HCT116 (cell line): ENCODE measurements at regions not wholly inside any gene's neighbourhood (a gene's known extent, or its start where the extent isn't known, plus 50 kb on each side); places are given as distances from the start of the nearest gene placed in this dataset.

Experiments
- ATAC-seq: fragments of 200-7000 bp; cut with Tn5 transposase; 2 replicates; pipeline ENCODE4 v1.9.1; 2020; ENCODE audit warnings: mild to moderate bottlenecking, moderate library complexity
- BruUV-seq: library from RNA; stranded (reverse); fragments of 400-500 nt; replicated peaks from 2 replicates; lab custom pipeline; 2021; lab: Mats Ljungman, UMichigan
- CTCF ChIA-PET: fragments of 300-600 bp; sonication (Branson Sonifier 250); formaldehyde crosslinking; loops from one replicate; lab custom pipeline; 2021; ENCODE audit warnings: antibody characterized with exemption; lab: Charles Lee
- POLR2A ChIA-PET: fragments of 300-600, 350-600 bp; sonication (Branson Sonifier 250); formaldehyde crosslinking; loops from one replicate; lab custom pipeline; 2021; ENCODE audit warnings: antibody characterized with exemption; lab: Charles Lee
- RAD21 ChIA-PET, 2 experiments: fragments of 300-600 bp; sonication (Branson Sonifier 250); formaldehyde crosslinking; loops; one replicate each; lab custom pipeline; 2023; ENCODE audit warnings: low total read pairs in 2 of 2; ENCODE audit not compliant: uncharacterized antibody in 2 of 2, unreplicated experiment in 2 of 2, low non-redundant PET in 1 of 2; lab: Charles Lee
- DNase-seq: peaks from one replicate; pipeline ENCODE4 v3.0.0-alpha.2; 2010; ENCODE audit warnings: low read depth, low spot score
- H2AFZ ChIP-seq: fragments of 200-600 bp; shearing (Covaris generic), sonication (generic); 2 replicates; pipeline ENCODE4 v1.6.1; 2017; ENCODE audit warnings: low read depth, mixed run types, mixed read lengths, antibody characterized with exemption, low read length; ENCODE audit not compliant: poor library complexity, severe bottlenecking
- H3K27ac ChIP-seq: 2 replicates; pipeline ENCODE4 v1.5.1; 2012; ENCODE audit warnings: low read depth, low read length
- H3K27me3 ChIP-seq: fragments of 200-600 bp; sonication (generic); 2 replicates; pipeline ENCODE4 v1.6.1; 2016; ENCODE audit warnings: mixed run types, low read length, mixed read lengths; ENCODE audit not compliant: insufficient read depth
- H3K36me3 ChIP-seq, 2 experiments: fragments of 200-500 bp in 1 of 2; fragments of 200-600 bp in 1 of 2; sonication (Bioruptor generic) in 1 of 2; sonication (generic) in 1 of 2; 2 replicates each; pipeline versions ENCODE4 v1.5.1 to v1.6.1; 2014 to 2016; ENCODE audit warnings: low read length in 2 of 2, inconsistent platforms in 1 of 2, mixed read lengths in 1 of 2, mixed run types in 1 of 2; ENCODE audit not compliant: insufficient read depth in 2 of 2, control insufficient read depth in 1 of 2
- H3K4me1 ChIP-seq, 2 experiments: fragments of 200-600 bp in 1 of 2; sonication (generic) in 1 of 2; 2 replicates each; pipeline versions ENCODE4 v1.5.1 to v1.6.1; 2012 to 2017; ENCODE audit warnings: low read length in 2 of 2, inconsistent platforms in 1 of 2, mild to moderate bottlenecking in 1 of 2, mixed read lengths in 1 of 2, mixed run types in 1 of 2, moderate library complexity in 1 of 2; ENCODE audit not compliant: insufficient read depth in 2 of 2, control insufficient read depth in 1 of 2
- H3K4me2 ChIP-seq: fragments of 200-600 bp; sonication (generic); 2 replicates; pipeline ENCODE4 v1.6.1; 2017; ENCODE audit warnings: mixed run types, low read length, mixed read lengths
- H3K4me3 ChIP-seq, 2 experiments: fragments of 200-600 bp in 1 of 2; sonication (generic) in 1 of 2; replicated peaks in 1 of 2; 2 replicates each; pipeline ENCODE4 v1.5.1; 2011 to 2016; ENCODE audit warnings: low read length in 2 of 2, control low read depth in 1 of 2, low read depth in 1 of 2, mild to moderate bottlenecking in 1 of 2, mixed read lengths in 1 of 2, mixed run types in 1 of 2
- H3K79me2 ChIP-seq: fragments of 200-600 bp; sonication (generic); 2 replicates; pipeline ENCODE4 v1.6.1; 2017; ENCODE audit warnings: mild to moderate bottlenecking, mixed run types, low read length, moderate library complexity, mixed read lengths; ENCODE audit not compliant: insufficient read depth
- H3K9ac ChIP-seq: fragments of 200-600 bp; sonication (generic); 2 replicates; pipeline ENCODE4 v1.6.1; 2016; ENCODE audit warnings: low read length, mixed read lengths
- H3K9me2 ChIP-seq: fragments of 200-600 bp; sonication (generic), shearing (Covaris generic); 2 replicates; pipeline ENCODE4 v1.6.1; 2017; ENCODE audit warnings: mixed run types, mild to moderate bottlenecking, moderate library complexity; ENCODE audit not compliant: insufficient read depth
- H3K9me3 ChIP-seq, 2 experiments: fragments of 200-500 bp in 1 of 2; fragments of 200-600 bp in 1 of 2; sonication (Bioruptor generic) in 1 of 2; sonication (generic) in 1 of 2; 2 replicates each; pipeline ENCODE4 v1.6.1; 2014 to 2017; ENCODE audit warnings: low read length in 2 of 2, mixed read lengths in 2 of 2, inconsistent platforms in 1 of 2, low read depth in 1 of 2, mild to moderate bottlenecking in 1 of 2, mixed run types in 1 of 2, moderate library complexity in 1 of 2; ENCODE audit not compliant: control insufficient read depth in 1 of 2, insufficient read depth in 1 of 2
- H4K20me1 ChIP-seq: fragments of 200-600 bp; sonication (generic), shearing (Covaris generic); 2 replicates; pipeline ENCODE4 v1.6.1; 2017; ENCODE audit warnings: mixed run types, mild to moderate bottlenecking, moderate library complexity; ENCODE audit not compliant: insufficient read depth
- CBX3 ChIP-seq: IDR thresholded peaks from 2 replicates; pipeline ENCODE4 v1.6.1; 2012; ENCODE audit warnings: low read depth
- CEBPB ChIP-seq: IDR thresholded peaks from 2 replicates; pipeline ENCODE4 v1.6.1; 2012; ENCODE audit warnings: low read depth
- ELF1 ChIP-seq: IDR thresholded peaks from 2 replicates; pipeline ENCODE4 v1.6.1; 2012; ENCODE audit warnings: low read depth, borderline replicate concordance
- EZH2 ChIP-seq: fragments of 200-600 bp; sonication (generic); IDR thresholded peaks from 2 replicates; pipeline ENCODE4 v1.6.1; 2017; ENCODE audit warnings: antibody characterized with exemption, mixed run types
- EZH2phosphoT487 ChIP-seq: fragments of 200-600 bp; IDR thresholded peaks from 2 replicates; pipeline ENCODE4 v1.6.1; 2018; ENCODE audit warnings: antibody characterized with exemption, borderline replicate concordance
- POLR2A ChIP-seq: IDR thresholded peaks from 2 replicates; pipeline ENCODE4 v1.7.0; 2011; ENCODE audit warnings: borderline replicate concordance; ENCODE audit not compliant: insufficient read depth, insufficient read length; ENCODE audit errors: extremely low read depth
- POLR2AphosphoS5 ChIP-seq: IDR thresholded peaks from 2 replicates; pipeline ENCODE4 v1.6.1; 2011; ENCODE audit warnings: mild to moderate bottlenecking, low read depth, low read length, moderate library complexity
- RAD21 ChIP-seq: IDR thresholded peaks from 2 replicates; pipeline ENCODE4 v1.6.1; 2012; ENCODE audit warnings: low read depth, mild to moderate bottlenecking
- SIN3A ChIP-seq: IDR thresholded peaks from 2 replicates; pipeline ENCODE4 v1.6.1; 2012; ENCODE audit warnings: low read depth
- SP1 ChIP-seq: IDR thresholded peaks from 2 replicates; pipeline ENCODE4 v1.6.1; 2012; ENCODE audit warnings: low read depth
- SRF ChIP-seq: IDR thresholded peaks from 2 replicates; pipeline ENCODE4 v1.6.1; 2012; ENCODE audit warnings: low read depth
- TCF7L2 ChIP-seq: IDR thresholded peaks from 2 replicates; pipeline ENCODE4 v1.7.0; 2011; ENCODE audit warnings: borderline replicate concordance, inconsistent platforms; ENCODE audit not compliant: insufficient read depth, insufficient read length; ENCODE audit errors: extremely low read depth
- YY1 ChIP-seq: IDR thresholded peaks from 2 replicates; pipeline ENCODE4 v1.6.1; 2011; ENCODE audit warnings: low read length, low read depth, moderate library complexity, mild to moderate bottlenecking; ENCODE audit not compliant: insufficient replicate concordance; ENCODE audit errors: extremely low read depth
- ZBTB33 ChIP-seq: IDR thresholded peaks from 2 replicates; pipeline ENCODE4 v1.6.1; 2011; ENCODE audit warnings: mild to moderate bottlenecking, low read length, moderate library complexity; ENCODE audit not compliant: insufficient replicate concordance; ENCODE audit errors: extremely low read depth
- ZFX ChIP-seq: fragments of 450-650 bp; IDR thresholded peaks from 2 replicates; pipeline ENCODE4 v1.6.1; 2017
- ZNF274 ChIP-seq: fragments of 200-500 bp; sonication (Bioruptor generic); IDR thresholded peaks from 2 replicates; pipeline ENCODE4 v1.6.1; 2014; ENCODE audit warnings: mild to moderate bottlenecking, low read depth, low read length, inconsistent platforms
- intact Hi-C: fragments of 100-400 bp; cut with micrococcal nuclease; formaldehyde crosslinking; loops from 2 replicates; pipeline ENCODE4 v1.10.0; 2022
- TF ChIP-seq, protein P1 (sequence below): IDR thresholded peaks from 2 replicates; pipeline ENCODE4 v1.6.1; 2012; ENCODE audit warnings: low read depth

DNA sequence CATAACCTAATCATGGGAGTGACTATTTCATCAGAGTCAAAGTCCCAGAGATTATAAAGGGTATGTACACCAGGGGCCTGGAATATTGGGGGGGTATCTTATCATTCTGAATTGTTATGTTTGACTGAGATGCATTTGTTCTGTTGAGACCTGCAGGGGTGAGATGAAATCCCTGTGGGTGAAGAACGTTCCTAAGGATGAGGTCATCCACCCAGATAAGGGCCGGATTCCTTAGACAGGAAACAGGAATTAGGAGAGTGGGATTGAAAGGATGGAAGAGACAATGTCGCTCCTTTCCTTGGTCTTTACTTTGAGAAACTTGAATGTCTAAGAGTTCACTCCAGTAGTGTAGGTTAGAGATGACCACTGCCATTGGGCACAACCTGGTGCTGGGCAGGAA, 54.7 kb downstream of the GAS1 start:
- Histone ChIP-seq H3K9me3 (no peaks in the 10 kb centered on the region), H3K9ac (no peak overlapping the region), H3K9me2 (no peaks in the 10 kb centered on the region), H3K4me2 (no peak overlapping the region)
- POLR2A ChIA-PET, result no interaction called here
- intact Hi-C loops, result no loop called here
- no peak for TF ChIP-seq SP1
- TF ChIP-seq CEBPB, result no peak
- no peak for TF ChIP-seq SIN3A
- TF ChIP-seq TCF7L2, result no peak
- TF ChIP-seq EZH2, result no peak
- TF ChIP-seq, all 23 proteins: peak for 0
- no peaks in the 10 kb centered on the region for H3K4me1 ChIP-seq
- ChIA-PET RAD21 (no interaction called here), CTCF (no interaction called here)
- H4K20me1 ChIP-seq, result no peaks in the 10 kb centered on the region
- H3K79me2 ChIP-seq, result no peaks in the 10 kb centered on the region
- H3K27ac ChIP-seq, result no peak overlapping the region
- no TSS peak for BruUV-seq
- DNase-seq, result no peak
- no peak overlapping the region for H3K4me3 ChIP-seq
- no peak for ATAC-seq
- H3K36me3 ChIP-seq, result no peaks in the 10 kb centered on the region
- H3K27me3 ChIP-seq, result no peaks in the 10 kb centered on the region
- no peak overlapping the region for H2AFZ ChIP-seq

- H3K9ac ChIP-seq, result no peak overlapping the region
- no peak for DNase-seq
- ChIA-PET CTCF (no interaction called here), POLR2A (no interaction called here), RAD21 (no interaction called here)
- no peaks in the 10 kb centered on the region for H3K4me1 ChIP-seq
- no peaks in the 10 kb centered on the region for H3K9me3 ChIP-seq
- intact Hi-C loops, result no loop called here
- H4K20me1 ChIP-seq, result no peaks in the 10 kb centered on the region
- ATAC-seq, result no peak
- no TSS peak for BruUV-seq
- no peaks in the 10 kb centered on the region for H3K36me3 ChIP-seq
- no peak overlapping the region for H3K4me3 ChIP-seq
- H3K27ac ChIP-seq, result no peak overlapping the region
- H3K79me2 ChIP-seq, result no peaks in the 10 kb centered on the region
- H2AFZ ChIP-seq, result no peak overlapping the region
- H3K9me2 ChIP-seq, result no peaks in the 10 kb centered on the region
- H3K27me3 ChIP-seq, result 0 out of 2 replicates have a peak, but pooled peaks cover 1% of the 10 kb centered on the region
- H3K4me2 ChIP-seq, result no peak overlapping the region
- TF ChIP-seq POLR2A (no peak), ZBTB33 (no peak), ZFX (no peak), CEBPB (no peak), SP1 (no peak), ZNF274 (no peak), YY1 (no peak), SRF (no peak), EZH2phosphoT487 (no peak), ELF1 (no peak), POLR2AphosphoS5 (no peak), CBX3 (no peak), RAD21 (no peak)
- TF ChIP-seq, protein P1, sequence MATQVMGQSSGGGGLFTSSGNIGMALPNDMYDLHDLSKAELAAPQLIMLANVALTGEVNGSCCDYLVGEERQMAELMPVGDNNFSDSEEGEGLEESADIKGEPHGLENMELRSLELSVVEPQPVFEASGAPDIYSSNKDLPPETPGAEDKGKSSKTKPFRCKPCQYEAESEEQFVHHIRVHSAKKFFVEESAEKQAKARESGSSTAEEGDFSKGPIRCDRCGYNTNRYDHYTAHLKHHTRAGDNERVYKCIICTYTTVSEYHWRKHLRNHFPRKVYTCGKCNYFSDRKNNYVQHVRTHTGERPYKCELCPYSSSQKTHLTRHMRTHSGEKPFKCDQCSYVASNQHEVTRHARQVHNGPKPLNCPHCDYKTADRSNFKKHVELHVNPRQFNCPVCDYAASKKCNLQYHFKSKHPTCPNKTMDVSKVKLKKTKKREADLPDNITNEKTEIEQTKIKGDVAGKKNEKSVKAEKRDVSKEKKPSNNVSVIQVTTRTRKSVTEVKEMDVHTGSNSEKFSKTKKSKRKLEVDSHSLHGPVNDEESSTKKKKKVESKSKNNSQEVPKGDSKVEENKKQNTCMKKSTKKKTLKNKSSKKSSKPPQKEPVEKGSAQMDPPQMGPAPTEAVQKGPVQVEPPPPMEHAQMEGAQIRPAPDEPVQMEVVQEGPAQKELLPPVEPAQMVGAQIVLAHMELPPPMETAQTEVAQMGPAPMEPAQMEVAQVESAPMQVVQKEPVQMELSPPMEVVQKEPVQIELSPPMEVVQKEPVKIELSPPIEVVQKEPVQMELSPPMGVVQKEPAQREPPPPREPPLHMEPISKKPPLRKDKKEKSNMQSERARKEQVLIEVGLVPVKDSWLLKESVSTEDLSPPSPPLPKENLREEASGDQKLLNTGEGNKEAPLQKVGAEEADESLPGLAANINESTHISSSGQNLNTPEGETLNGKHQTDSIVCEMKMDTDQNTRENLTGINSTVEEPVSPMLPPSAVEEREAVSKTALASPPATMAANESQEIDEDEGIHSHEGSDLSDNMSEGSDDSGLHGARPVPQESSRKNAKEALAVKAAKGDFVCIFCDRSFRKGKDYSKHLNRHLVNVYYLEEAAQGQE, result no peak
Observed at GRCh38 chr9:86891886-86892437, 55.3 kb downstream of the GAS1 start.
